Smooth muscle cell (in vitro differentiated cells): ENCODE measurements at regions not wholly inside any gene's neighbourhood (a gene's known extent, or its start where the extent isn't known, plus 50 kb on each side); places are given as distances from the start of the nearest gene placed in this dataset.

Experiments
- DNase-seq: peaks from one replicate; lab custom pipeline; 2025; ENCODE audit not compliant: unreplicated experiment; lab: John Stamatoyannopoulos, UW
- H2AFZ ChIP-seq: fragments of 200-600 bp; sonication (generic); 2 replicates; pipeline ENCODE4 v1.6.0; 2016; ENCODE audit warnings: antibody characterized with exemption, low read depth, mild to moderate bottlenecking
- H3F3A ChIP-seq: fragments of 200-600 bp; sonication (generic); 2 replicates; pipeline ENCODE4 v1.6.0; 2017; ENCODE audit warnings: antibody characterized with exemption, low read depth
- H3K27ac ChIP-seq: fragments of 200-600 bp; sonication (generic); 2 replicates; pipeline ENCODE4 v1.5.1; 2016; ENCODE audit warnings: low read depth, mild to moderate bottlenecking
- H3K27me3 ChIP-seq: fragments of 200-600 bp; sonication (generic); 2 replicates; pipeline ENCODE4 v1.6.1; 2016; ENCODE audit warnings: low read depth, mild to moderate bottlenecking
- H3K36me3 ChIP-seq: fragments of 200-600 bp; sonication (generic); 2 replicates; pipeline ENCODE4 v1.5.1; 2016; ENCODE audit warnings: low read depth
- H3K4me1 ChIP-seq: fragments of 200-600 bp; sonication (generic); 2 replicates; pipeline ENCODE4 v1.5.1; 2016; ENCODE audit warnings: low read depth
- H3K4me2 ChIP-seq: fragments of 200-600 bp; sonication (generic); 2 replicates; pipeline ENCODE4 v1.6.0; 2016; ENCODE audit warnings: mild to moderate bottlenecking
- H3K4me3 ChIP-seq: fragments of 200-600 bp; sonication (generic); 2 replicates; pipeline ENCODE4 v1.5.1; 2016; ENCODE audit warnings: mild to moderate bottlenecking
- H3K79me2 ChIP-seq: fragments of 200-600 bp; sonication (generic); 2 replicates; pipeline ENCODE4 v1.6.0; 2016; ENCODE audit warnings: low read depth, mild to moderate bottlenecking
- H3K9ac ChIP-seq: fragments of 200-600 bp; sonication (generic); 2 replicates; pipeline ENCODE4 v1.6.0; 2016; ENCODE audit warnings: low read depth
- H3K9me3 ChIP-seq: fragments of 200-600 bp; sonication (generic); replicated peaks from 2 replicates; pipeline ENCODE4 v1.5.1; 2016; ENCODE audit warnings: low read depth
- H4K20me1 ChIP-seq: fragments of 200-600 bp; sonication (generic); 2 replicates; pipeline ENCODE4 v1.6.0; 2016; ENCODE audit warnings: low read depth
- CTCF ChIP-seq: fragments of 200-600 bp; sonication (generic); IDR thresholded peaks from 2 replicates; pipeline ENCODE4 v1.5.1; 2017; ENCODE audit warnings: borderline replicate concordance, mild to moderate bottlenecking, antibody characterized with exemption; ENCODE audit not compliant: insufficient read depth, poor library complexity, severe bottlenecking
- WGBS: methylation state at CpG from one replicate; pipeline ENCODE4 v1.1.7; 2016; ENCODE audit warnings: low lambda C conversion rate; 5-methylcytosine and 5-hydroxymethylcytosine counted together

GRCh38 chr11:91082255-91082654 lies 859.4 kb upstream of the CHORDC1 start:
- Histone ChIP-seq H3K9me3 (no peaks in the 10 kb centered on the region), H3K9ac (no peak overlapping the region), H3F3A (no peaks in the 10 kb centered on the region), H3K27ac (peak overlapping the region; percentile 66), H3K27me3 (no peaks in the 10 kb centered on the region), H3K4me1 (no peaks in the 10 kb centered on the region), H3K4me2 (peak overlapping the region; percentile 20), H3K79me2 (no peaks in the 10 kb centered on the region), H3K4me3 (no peak overlapping the region), H4K20me1 (no peaks in the 10 kb centered on the region), H3K36me3 (no peaks in the 10 kb centered on the region), H2AFZ (no peak overlapping the region)
- DNase-seq = no peak
- 95% methylated on average over 1 of the region's 1 CpG for WGBS
- no peak for TF ChIP-seq CTCF

- Histone ChIP-seq H3K27ac (peak overlapping the region; percentile 66), H3K4me3 (no peak overlapping the region), H3K27me3 (no peaks in the 10 kb centered on the region), H3K4me2 (peak overlapping the region; percentile 20), H4K20me1 (no peaks in the 10 kb centered on the region), H3K4me1 (no peaks in the 10 kb centered on the region), H3F3A (no peaks in the 10 kb centered on the region), H3K9me3 (peaks cover 3% of the 10 kb centered on the region), H2AFZ (no peak overlapping the region), H3K36me3 (no peaks in the 10 kb centered on the region), H3K9ac (no peak overlapping the region), H3K79me2 (no peaks in the 10 kb centered on the region)
- TF ChIP-seq CTCF = no peak
- 59% methylated on average over 4 of the region's 4 CpGs for WGBS
- no peak for DNase-seq
Observed at GRCh38 chr11:91081440-91082043, 858.7 kb upstream of the CHORDC1 start.

GRCh38 chr11:91078221-91078620 lies 855.4 kb upstream of the CHORDC1 start:
- no peak for DNase-seq
- Histone ChIP-seq H4K20me1 (no peaks in the 10 kb centered on the region), H3K27me3 (no peaks in the 10 kb centered on the region), H3K79me2 (no peaks in the 10 kb centered on the region), H3K4me1 (no peaks in the 10 kb centered on the region), H3K9ac (no peak overlapping the region), H3K4me3 (no peak overlapping the region), H3K4me2 (no peak overlapping the region), H2AFZ (no peak overlapping the region), H3F3A (no peaks in the 10 kb centered on the region), H3K36me3 (no peaks in the 10 kb centered on the region), H3K27ac (no peak overlapping the region), H3K9me3 (peaks cover 5% of the 10 kb centered on the region)
- no peak for TF ChIP-seq CTCF
- WGBS = 83% methylated on average over 5 of the region's 5 CpGs

GRCh38 chr11:91075032-91075695 lies 852.3 kb upstream of the CHORDC1 start:
- 32% methylated on average over 2 of the region's 2 CpGs for WGBS
- Histone ChIP-seq H4K20me1 (no peaks in the 10 kb centered on the region), H3K36me3 (no peaks in the 10 kb centered on the region), H3K4me3 (no peak overlapping the region), H3K27me3 (no peaks in the 10 kb centered on the region), H2AFZ (no peak overlapping the region), H3K9me3 (peaks cover 5% of the 10 kb centered on the region), H3K27ac (no peak overlapping the region), H3K4me1 (no peaks in the 10 kb centered on the region), H3F3A (no peaks in the 10 kb centered on the region), H3K9ac (no peak overlapping the region), H3K79me2 (no peaks in the 10 kb centered on the region), H3K4me2 (no peak overlapping the region)
- no peak for DNase-seq
- no peak for TF ChIP-seq CTCF
